ENCODE measurements at regions not wholly inside any gene's neighbourhood (a gene's known extent, or its start where the extent isn't known, plus 50 kb on each side); places are given as distances from the start of the nearest gene placed in this dataset.

GRCh38 chr6:126718600-126719327 lies 378.8 kb downstream of the CENPW start:
- Mint-ChIP-seq H3K36me3 (no peaks in the 10 kb centered on the region), H3K9me3 (no peaks in the 10 kb centered on the region), H3K27ac (no peak overlapping the region), H3K27me3 (ENCODE audit: low read depth) (no peaks in the 10 kb centered on the region), H3K4me1 (peaks cover 33% of the 10 kb centered on the region), H3K4me3 (no peak overlapping the region)
- no peak for TF ChIP-seq FOXP1 (CRISPR knock-in tag; IDR thresholded peaks at IDR 0.05; ENCODE audit: borderline replicate concordance)
- TF ChIP-seq SMAD4 (CRISPR knock-in tag; IDR thresholded peaks at IDR 0.05): no peak
- no peak for TF ChIP-seq ZNF317 (CRISPR knock-in tag; IDR thresholded peaks at IDR 0.05; ENCODE audit: borderline replicate concordance, low read depth)
- DNase-seq (ENCODE audit: low spot score) (no peak), ATAC-seq (no peak)
- ChIA-PET CTCF (no interaction called here), POLR2A (no interaction called here)

GRCh38 chr6:126720304-126720703 lies 380.4 kb downstream of the CENPW start:
- ChIA-PET POLR2A (no interaction called here), CTCF (no interaction called here)
- no peak for ATAC-seq
- no peak for DNase-seq (ENCODE audit: low spot score)
- Mint-ChIP-seq H3K27me3 (ENCODE audit: low read depth) (no peaks in the 10 kb centered on the region), H3K4me3 (no peak overlapping the region), H3K4me1 (peaks cover 19% of the 10 kb centered on the region), H3K27ac (no peak overlapping the region), H3K9me3 (peaks cover 9% of the 10 kb centered on the region), H3K36me3 (0 out of 2 replicates have a peak, but pooled peaks cover 4% of the 10 kb centered on the region)
- TF ChIP-seq ZNF281 (CRISPR knock-in tag; IDR thresholded peaks at IDR 0.05) (no peak), AFF4 (CRISPR knock-in tag; IDR thresholded peaks at IDR 0.05; ENCODE audit: borderline replicate concordance) (no peak), NR1H2 (CRISPR knock-in tag; IDR thresholded peaks at IDR 0.05) (no peak), NR2C2 (CRISPR knock-in tag; IDR thresholded peaks at IDR 0.05) (no peak), KAT7 (CRISPR knock-in tag; IDR thresholded peaks at IDR 0.05; ENCODE audit: borderline replicate concordance) (no peak), NFYB (CRISPR knock-in tag; conservative IDR thresholded peaks at IDR 0.05; ENCODE audit: low read depth) (no peak), ZNF671 (CRISPR knock-in tag; IDR thresholded peaks at IDR 0.05) (no peak), ZSCAN18 (CRISPR knock-in tag; IDR thresholded peaks at IDR 0.05) (no peak), ZNF138 (CRISPR knock-in tag; conservative IDR thresholded peaks at IDR 0.05) (no peak), PRDM15 (CRISPR knock-in tag; IDR thresholded peaks at IDR 0.05) (no peak), ZNF416 (CRISPR knock-in tag; IDR thresholded peaks at IDR 0.05) (no peak)

All from WTC11 (cell line).